ENCODE measurements at regions not wholly inside any gene's neighbourhood (a gene's known extent, or its start where the extent isn't known, plus 50 kb on each side); places are given as distances from the start of the nearest gene placed in this dataset.

DNA sequence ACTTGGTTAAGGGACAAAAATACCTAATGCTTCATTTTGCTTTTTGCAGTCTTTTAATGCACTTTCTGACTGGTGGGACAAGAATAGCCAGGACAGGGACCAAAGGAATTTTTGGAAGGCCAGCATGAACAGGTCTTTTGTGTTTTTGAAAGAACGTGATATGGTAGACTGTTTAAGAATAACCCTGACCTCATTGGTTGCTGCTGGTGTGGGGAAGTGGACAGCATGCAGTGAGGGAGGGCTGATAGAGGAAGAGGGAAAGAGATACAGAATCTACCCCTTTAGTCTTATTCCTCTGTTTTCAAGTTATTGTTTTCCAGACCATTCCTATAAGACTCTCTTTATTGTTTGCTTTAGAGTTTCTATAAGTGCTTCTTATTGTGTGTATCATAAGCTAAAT is 816.2 kb downstream of the CDH11 start:
- TF ChIP-seq, protein P1, sequence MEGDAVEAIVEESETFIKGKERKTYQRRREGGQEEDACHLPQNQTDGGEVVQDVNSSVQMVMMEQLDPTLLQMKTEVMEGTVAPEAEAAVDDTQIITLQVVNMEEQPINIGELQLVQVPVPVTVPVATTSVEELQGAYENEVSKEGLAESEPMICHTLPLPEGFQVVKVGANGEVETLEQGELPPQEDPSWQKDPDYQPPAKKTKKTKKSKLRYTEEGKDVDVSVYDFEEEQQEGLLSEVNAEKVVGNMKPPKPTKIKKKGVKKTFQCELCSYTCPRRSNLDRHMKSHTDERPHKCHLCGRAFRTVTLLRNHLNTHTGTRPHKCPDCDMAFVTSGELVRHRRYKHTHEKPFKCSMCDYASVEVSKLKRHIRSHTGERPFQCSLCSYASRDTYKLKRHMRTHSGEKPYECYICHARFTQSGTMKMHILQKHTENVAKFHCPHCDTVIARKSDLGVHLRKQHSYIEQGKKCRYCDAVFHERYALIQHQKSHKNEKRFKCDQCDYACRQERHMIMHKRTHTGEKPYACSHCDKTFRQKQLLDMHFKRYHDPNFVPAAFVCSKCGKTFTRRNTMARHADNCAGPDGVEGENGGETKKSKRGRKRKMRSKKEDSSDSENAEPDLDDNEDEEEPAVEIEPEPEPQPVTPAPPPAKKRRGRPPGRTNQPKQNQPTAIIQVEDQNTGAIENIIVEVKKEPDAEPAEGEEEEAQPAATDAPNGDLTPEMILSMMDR (IDR thresholded peaks at IDR 0.05), result no peak
- TF ChIP-seq POLR2A (IDR thresholded peaks at IDR 0.05), result no peak
